IMR-90 (cell line): ENCODE measurements at regions not wholly inside any gene's neighbourhood (a gene's known extent, or its start where the extent isn't known, plus 50 kb on each side); places are given as distances from the start of the nearest gene placed in this dataset.

Experiments used
- ATAC-seq: fragments of 200-7000 bp; cut with Tn5 transposase; 2 replicates; pipeline ENCODE4 v1.9.1; 2020; ENCODE audit warnings: low read depth, mild to moderate bottlenecking, moderate library complexity
- BruUV-seq: library from RNA; stranded (reverse); fragments of 400-500 nt; replicated peaks from 2 replicates; lab custom pipeline; 2021; lab: Mats Ljungman, UMichigan
- CTCF ChIA-PET: fragments of 300-600 bp; formaldehyde crosslinking; extraction: SDS; loops from one replicate; lab custom pipeline; 2021; ENCODE audit warnings: antibody characterized with exemption; lab: Yijun Ruan, JAX
- POLR2A ChIA-PET: fragments of 300-600 bp; sonication (Branson Sonifier 250); formaldehyde crosslinking; loops from one replicate; lab custom pipeline; 2022; ENCODE audit warnings: antibody characterized with exemption; ENCODE audit not compliant: unreplicated experiment; lab: Charles Lee
- DNase-seq: peaks from one replicate; pipeline ENCODE4 v3.0.0; 2013
- H2AFZ ChIP-seq: replicated peaks from 2 replicates; pipeline ENCODE3; 2013; ENCODE audit warnings: low read length, mild to moderate bottlenecking; ENCODE audit not compliant: poor library complexity
- H2AK5ac ChIP-seq: 2 replicates; pipeline ENCODE4 v1.6.1; 2013; ENCODE audit warnings: low read depth, low read length, inconsistent platforms
- H2AK9ac ChIP-seq: replicated peaks from 2 replicates; pipeline ENCODE3; 2013; ENCODE audit warnings: mild to moderate bottlenecking, low read depth, low read length, moderate library complexity; ENCODE audit not compliant: poor library complexity
- H2BK120ac ChIP-seq: 2 replicates; pipeline ENCODE4 v1.6.1; 2013; ENCODE audit warnings: low read depth, low read length, inconsistent platforms
- H2BK15ac ChIP-seq: 3 replicates; pipeline ENCODE4 v1.6.1; 2013; ENCODE audit warnings: low read depth, low read length, inconsistent platforms
- H2BK20ac ChIP-seq: 2 replicates; pipeline ENCODE4 v1.6.1; 2013; ENCODE audit warnings: low read depth, mild to moderate bottlenecking, inconsistent platforms, low read length, moderate library complexity
- H2BK5ac ChIP-seq: 2 replicates; pipeline ENCODE4 v1.6.1; 2013; ENCODE audit warnings: mild to moderate bottlenecking, low read depth, low read length, inconsistent platforms; ENCODE audit not compliant: poor library complexity, severe bottlenecking
- H3K14ac ChIP-seq: replicated peaks from 2 replicates; pipeline ENCODE4 v1.6.1; 2013; ENCODE audit warnings: low read depth, low read length, inconsistent platforms
- H3K18ac ChIP-seq: 2 replicates; pipeline ENCODE4 v1.6.1; 2013; ENCODE audit warnings: low read depth, low read length, control low read depth
- H3K23ac ChIP-seq: 2 replicates; pipeline ENCODE4 v1.6.1; 2013; ENCODE audit warnings: low read depth, low read length, inconsistent platforms
- H3K27ac ChIP-seq: 2 replicates; pipeline ENCODE4 v1.5.1; 2013; ENCODE audit warnings: mild to moderate bottlenecking, control low read depth, low read length; ENCODE audit not compliant: insufficient read depth
- H3K27me3 ChIP-seq: 2 replicates; pipeline ENCODE4 v1.6.1; 2013; ENCODE audit warnings: low read length; ENCODE audit not compliant: control insufficient read depth, insufficient read depth
- H3K36me3 ChIP-seq: 2 replicates; pipeline ENCODE4 v1.6.1; 2013; ENCODE audit warnings: low read length, mixed read lengths; ENCODE audit not compliant: control insufficient read depth, insufficient read depth
- H3K4ac ChIP-seq: 2 replicates; pipeline ENCODE4 v1.6.1; 2013; ENCODE audit warnings: low read depth, low read length, inconsistent platforms
- H3K4me1 ChIP-seq: 2 replicates; pipeline ENCODE4 v1.6.1; 2013; ENCODE audit warnings: low read length, mixed read lengths; ENCODE audit not compliant: control insufficient read depth, insufficient read depth
- H3K4me2 ChIP-seq: 2 replicates; pipeline ENCODE4 v1.6.1; 2013; ENCODE audit warnings: low read depth, mild to moderate bottlenecking, control low read depth, low read length, moderate library complexity
- H3K4me3 ChIP-seq: 2 replicates; pipeline ENCODE4 v1.5.1; 2013; ENCODE audit warnings: low read depth, mild to moderate bottlenecking, control low read depth, low read length, moderate library complexity; ENCODE audit not compliant: insufficient read depth
- H3K56ac ChIP-seq: 2 replicates; pipeline ENCODE4 v1.6.1; 2013; ENCODE audit warnings: low read length, inconsistent platforms; ENCODE audit not compliant: insufficient read depth; ENCODE audit errors: extremely low read depth
- H3K79me1 ChIP-seq, 2 experiments: 2 replicates each; pipeline ENCODE4 v1.6.1; 2013; ENCODE audit warnings: low read length in 2 of 2, inconsistent platforms in 1 of 2, low read depth in 1 of 2
- H3K9ac ChIP-seq: 2 replicates; pipeline ENCODE4 v1.6.1; 2013; ENCODE audit warnings: low read depth, low read length, control low read depth
- H3K9me1 ChIP-seq: 2 replicates; pipeline ENCODE4 v1.6.1; 2013; ENCODE audit warnings: low read length, inconsistent platforms; ENCODE audit not compliant: insufficient read depth
- H3K9me3 ChIP-seq: 2 replicates; pipeline ENCODE4 v1.6.1; 2013; ENCODE audit warnings: low read length; ENCODE audit not compliant: control insufficient read depth, insufficient read depth
- H4K20me1 ChIP-seq: 2 replicates; pipeline ENCODE4 v1.6.1; 2013; ENCODE audit warnings: low read length, inconsistent platforms; ENCODE audit not compliant: insufficient read depth
- H4K5ac ChIP-seq: 2 replicates; pipeline ENCODE4 v1.6.1; 2013; ENCODE audit warnings: mild to moderate bottlenecking, low read depth, low read length, control low read depth
- H4K8ac ChIP-seq, 2 experiments: 2 replicates each; pipeline ENCODE4 v1.6.1; 2013; ENCODE audit warnings: low read depth in 2 of 2, low read length in 2 of 2, control low read depth in 1 of 2, inconsistent platforms in 1 of 2
- H4K91ac ChIP-seq: 2 replicates; pipeline ENCODE4 v1.6.1; 2013; ENCODE audit warnings: low read depth, low read length, inconsistent platforms; ENCODE audit not compliant: insufficient read depth
- BHLHE40 ChIP-seq: fragments of 150-350 bp; IDR thresholded peaks from 2 replicates; pipeline ENCODE4 v1.6.1; 2016; ENCODE audit warnings: mild to moderate bottlenecking, low read depth, low read length
- CHD1 ChIP-seq: IDR thresholded peaks from 2 replicates; pipeline ENCODE4 v1.6.1; 2012; ENCODE audit warnings: low read depth, low read length, improper control_type of control experiment
- CTCF ChIP-seq: conservative IDR thresholded peaks from 2 replicates; pipeline ENCODE4 v1.5.1; 2012; ENCODE audit warnings: mild to moderate bottlenecking, low read depth, low read length, improper control_type of control experiment
- ELK1 ChIP-seq: fragments of 150-350 bp; IDR thresholded peaks from 2 replicates; pipeline ENCODE4 v1.6.1; 2016; ENCODE audit warnings: low read depth, mild to moderate bottlenecking, low read length, moderate library complexity, borderline replicate concordance
- MAFK ChIP-seq: IDR thresholded peaks from 2 replicates; pipeline ENCODE4 v1.6.1; 2012; ENCODE audit warnings: low read depth, low read length, improper control_type of control experiment
- MAZ ChIP-seq: IDR thresholded peaks from 2 replicates; pipeline ENCODE4 v1.6.1; 2012; ENCODE audit warnings: low read depth, mild to moderate bottlenecking, low read length, improper control_type of control experiment, moderate library complexity, borderline replicate concordance
- MXI1 ChIP-seq: IDR thresholded peaks from 2 replicates; pipeline ENCODE4 v1.6.1; 2012; ENCODE audit warnings: low read depth, mild to moderate bottlenecking, low read length, moderate library complexity, borderline replicate concordance
- NFE2L2 ChIP-seq: fragments of 150-350 bp; IDR thresholded peaks from 2 replicates; pipeline ENCODE4 v1.6.1; 2016; ENCODE audit warnings: low read depth, mild to moderate bottlenecking, low read length
- POLR2A ChIP-seq: IDR thresholded peaks from 2 replicates; pipeline ENCODE4 v1.6.1; 2012; ENCODE audit warnings: mild to moderate bottlenecking, low read depth, low read length
- RAD21 ChIP-seq: IDR thresholded peaks from 2 replicates; pipeline ENCODE4 v1.6.1; 2012; ENCODE audit warnings: low read length, improper control_type of control experiment
- RCOR1 ChIP-seq: IDR thresholded peaks from 2 replicates; pipeline ENCODE4 v1.6.1; 2012; ENCODE audit warnings: mild to moderate bottlenecking, low read length, improper control_type of control experiment; ENCODE audit not compliant: insufficient replicate concordance
- RFX5 ChIP-seq: IDR thresholded peaks from 2 replicates; pipeline ENCODE4 v1.8.0; 2012; ENCODE audit warnings: low read depth, mild to moderate bottlenecking, low read length, moderate library complexity
- SMC3 ChIP-seq: fragments of 150-350 bp; IDR thresholded peaks from 2 replicates; pipeline ENCODE4 v1.6.1; 2016; ENCODE audit warnings: low read depth, mild to moderate bottlenecking, antibody characterized with exemption, low read length, moderate library complexity
- USF2 ChIP-seq: fragments of 150-350 bp; IDR thresholded peaks from 2 replicates; pipeline ENCODE4 v1.6.1; 2017; ENCODE audit warnings: mild to moderate bottlenecking, antibody characterized with exemption, low read length, low read depth
- WGBS, 2 experiments: methylation state at CpG; one replicate each; pipeline versions ENCODE4 v1.1.5 to v1.1.7; 2013; ENCODE audit warnings: missing lambda C conversion rate in 2 of 2; ENCODE audit not compliant: insufficient read length in 1 of 2; ENCODE audit errors: extremely low coverage in 2 of 2; 5-methylcytosine and 5-hydroxymethylcytosine counted together
- dilution Hi-C: fragments of 300-500 bp; cut with HindIII; formaldehyde crosslinking; loops from one replicate; pipeline ENCODE4 v1.14.3; 2018; ENCODE audit warnings: low sequenced_read_pairs; ENCODE audit not compliant: unreplicated experiment
- in situ Hi-C: fragments of 300-500 bp; cut with MboI; formaldehyde crosslinking; loops from 3 replicates; pipeline ENCODE4 v1.14.3; 2019; ENCODE audit warnings: low sequenced_read_pairs, inconsistent platforms, mixed read lengths
- intact Hi-C: fragments of 100-400 bp; cut with micrococcal nuclease; formaldehyde crosslinking; loops from 2 replicates; pipeline ENCODE4 v1.10.0; 2022

GRCh38 chr2:15116830-15117229, 444.3 kb downstream of the NBAS start:
- H2BK20ac ChIP-seq: no peak overlapping the region
- H3K4me3 ChIP-seq: no peak overlapping the region
- H3K4me2 ChIP-seq: no peak overlapping the region
- ChIA-PET CTCF (no interaction called here), POLR2A (no interaction called here)
- no peaks in the 10 kb centered on the region for H3K79me1 ChIP-seq
- H4K91ac ChIP-seq: no peak overlapping the region
- no peak overlapping the region for H2AK9ac ChIP-seq
- intact Hi-C loops: no loop called here
- H3K14ac ChIP-seq: no peak overlapping the region
- H3K9me1 ChIP-seq: no peaks in the 10 kb centered on the region
- in situ Hi-C loops: no loop called here
- H2BK120ac ChIP-seq: no peak overlapping the region
- H3K4me1 ChIP-seq: no peaks in the 10 kb centered on the region
- H3K4ac ChIP-seq: no peak overlapping the region
- no peaks in the 10 kb centered on the region for H3K9me3 ChIP-seq
- H2BK5ac ChIP-seq: no peak overlapping the region
- ATAC-seq: no peak
- no peak overlapping the region for H3K23ac ChIP-seq
- H4K20me1 ChIP-seq: no peaks in the 10 kb centered on the region
- no peaks in the 10 kb centered on the region for H3K27me3 ChIP-seq
- H4K5ac ChIP-seq: no peak overlapping the region
- no peak overlapping the region for H2BK15ac ChIP-seq
- dilution Hi-C loops: no loop called here
- no peak overlapping the region for H2AFZ ChIP-seq
- no peak overlapping the region for H3K27ac ChIP-seq
- H3K36me3 ChIP-seq: no peaks in the 10 kb centered on the region
- TF ChIP-seq SMC3 (no peak), NFE2L2 (no peak), CHD1 (no peak), USF2 (no peak), MAFK (no peak), RFX5 (no peak), BHLHE40 (no peak), MXI1 (no peak), CTCF (no peak), RCOR1 (no peak), POLR2A (no peak), ELK1 (no peak), MAZ (no peak), RAD21 (no peak)
- WGBS, 2 experiments: 100% methylated on average over 2 of the region's 6 CpGs; no CpG with 5 or more reads in 1 of the 2 experiments
- no TSS peak for BruUV-seq
- H3K18ac ChIP-seq: no peak overlapping the region
- DNase-seq: no peak
- H4K8ac ChIP-seq: no peak overlapping the region
- no peak overlapping the region for H2AK5ac ChIP-seq
- H3K56ac ChIP-seq: no peak overlapping the region
- H3K9ac ChIP-seq: no peak overlapping the region
